ENCODE measurements at regions not wholly inside any gene's neighbourhood (a gene's known extent, or its start where the extent isn't known, plus 50 kb on each side); places are given as distances from the start of the nearest gene placed in this dataset.
"Not testable (repeated sequence)": the region's sequence is repeated elsewhere in the genome, so short reads cannot be mapped to it uniquely, and the experiment has no call there.

- no peak for DNase-seq
Measured at GRCh38 chr14:46147452-46147851, 504.1 kb downstream of the RPL10L start.

DNA sequence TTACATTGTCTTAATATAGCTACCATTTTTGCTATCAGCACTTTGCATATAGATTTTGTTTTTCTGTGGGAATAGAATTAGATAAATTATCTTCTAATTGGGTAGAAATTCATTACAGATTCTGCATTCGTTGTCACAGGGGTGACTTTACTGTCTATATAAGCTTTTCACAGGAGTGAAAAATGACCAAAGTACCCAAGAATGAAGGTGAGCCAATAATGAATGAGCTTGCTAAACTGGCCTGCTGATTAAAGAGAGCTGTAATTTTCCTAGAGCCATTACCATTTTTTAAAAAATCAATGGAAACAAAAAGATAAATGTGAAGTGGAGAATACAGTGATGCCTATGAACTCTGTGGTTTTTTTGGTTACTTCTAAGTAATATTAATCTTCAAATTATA, 504.6 kb downstream of the RPL10L start:
- DNase-seq = no peak

DNA sequence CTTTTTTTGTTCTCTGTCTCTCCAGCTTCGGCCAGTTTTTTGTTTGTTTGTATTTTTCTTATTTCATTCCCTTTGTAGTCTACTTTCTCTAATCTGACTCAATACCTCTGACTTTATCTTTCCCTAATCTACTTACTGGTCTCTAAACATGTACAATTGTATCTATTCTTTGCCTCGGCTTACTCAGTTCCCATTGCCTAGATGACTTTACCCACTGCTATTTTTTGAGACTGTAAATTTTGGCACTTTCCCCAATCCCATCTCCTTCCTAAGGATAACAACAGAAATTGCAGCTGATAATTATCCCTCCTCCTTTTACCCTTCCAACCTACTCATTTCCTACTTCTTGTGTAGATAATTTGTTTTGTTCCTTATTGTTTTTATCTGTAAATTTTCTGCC, 511.1 kb downstream of the RPL10L start:
- DNase-seq = no peak

DNA sequence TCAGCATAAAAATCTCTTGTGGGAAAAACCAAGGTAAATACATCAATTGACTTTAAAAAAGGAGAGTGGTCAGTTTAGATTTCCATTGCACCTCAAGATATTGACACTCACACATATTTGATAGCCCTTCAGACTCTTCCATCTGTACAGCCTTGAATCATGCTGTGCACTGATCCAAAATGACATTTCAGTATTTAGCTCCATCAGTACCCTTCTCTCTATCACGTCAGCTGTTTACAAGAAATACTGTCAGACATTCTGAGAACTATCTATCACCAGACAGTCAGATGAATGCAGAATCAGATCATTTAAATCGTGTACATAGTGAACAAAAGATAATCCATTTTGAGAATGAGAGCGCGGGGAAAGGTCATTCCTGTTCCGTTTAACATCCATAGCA, 511.9 kb downstream of the RPL10L start:
- DNase-seq = no peak

GRCh38 chr14:46137786-46138185, 513.8 kb downstream of the RPL10L start:
- DNase-seq = no peak

DNA sequence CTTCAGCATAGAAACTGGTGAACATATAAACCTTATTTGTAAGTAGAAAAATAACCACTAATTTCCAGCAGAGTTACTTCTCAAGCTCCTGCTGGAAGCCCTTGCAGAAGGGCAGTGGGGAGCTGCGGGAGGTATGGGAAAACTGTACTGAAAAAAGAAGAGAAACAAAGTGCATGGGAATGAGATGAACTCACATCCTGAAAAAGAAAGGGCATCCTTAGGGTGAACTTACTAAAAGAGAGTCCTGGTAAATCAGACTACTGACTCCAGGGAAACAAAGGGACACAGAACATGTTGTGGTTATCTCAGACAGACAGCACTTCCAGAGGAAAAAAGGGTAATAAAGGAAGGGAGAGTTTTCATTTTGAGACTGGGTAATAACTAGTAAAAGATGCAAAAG, 515.1 kb downstream of the RPL10L start:
- no peak for DNase-seq

DNA sequence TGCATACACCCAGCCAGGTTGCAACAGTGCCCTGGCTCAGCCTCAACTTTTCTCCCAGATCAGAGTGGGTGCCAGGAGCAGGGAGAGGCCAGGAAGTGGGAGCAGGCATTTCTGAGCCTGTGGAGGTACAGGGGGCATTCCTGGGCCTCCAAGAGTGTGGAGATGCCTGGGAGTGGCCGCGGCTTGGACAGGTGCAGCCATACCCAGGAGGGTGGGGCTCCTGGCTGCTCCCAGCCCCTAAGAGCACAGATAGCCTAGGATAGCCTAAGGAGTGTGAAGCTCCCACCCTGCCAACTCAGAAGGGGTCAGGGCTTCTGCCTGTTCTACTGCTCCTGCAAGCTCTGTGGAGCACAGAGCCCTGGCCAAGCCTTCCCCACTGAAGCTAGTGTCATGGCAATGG, 543.4 kb downstream of the RPL10L start:
- DNase-seq = no peak

GRCh38 chr14:46100901-46101300, 550.7 kb downstream of the RPL10L start:
- DNase-seq = not testable (repeated sequence)

DNA sequence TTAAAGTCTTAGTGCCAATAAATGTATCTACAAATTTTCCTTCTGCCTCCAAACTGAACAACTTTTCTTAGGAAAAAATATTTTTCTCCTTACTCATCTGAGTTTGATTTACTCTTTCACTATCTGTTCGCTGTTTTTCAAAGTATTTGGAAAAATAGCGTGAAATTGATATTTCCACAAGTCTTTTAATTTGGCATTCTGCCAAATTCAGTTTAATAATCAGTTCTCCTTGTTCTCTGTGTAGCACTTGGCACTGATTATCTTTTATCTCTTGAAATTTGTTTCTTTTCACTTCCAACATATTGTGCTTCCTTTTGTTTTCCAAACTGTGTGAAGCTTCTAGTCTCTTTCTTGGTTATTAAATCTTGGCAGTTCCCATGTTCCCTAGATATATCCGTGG, 559.8 kb downstream of the RPL10L start:
- no peak for DNase-seq

- DNase-seq = no peak
Measured at GRCh38 chr14:46087604-46088003, 564.0 kb downstream of the RPL10L start.

GRCh38 chr14:46074061-46074460, 577.5 kb downstream of the RPL10L start:
- DNase-seq = no peak

DNA sequence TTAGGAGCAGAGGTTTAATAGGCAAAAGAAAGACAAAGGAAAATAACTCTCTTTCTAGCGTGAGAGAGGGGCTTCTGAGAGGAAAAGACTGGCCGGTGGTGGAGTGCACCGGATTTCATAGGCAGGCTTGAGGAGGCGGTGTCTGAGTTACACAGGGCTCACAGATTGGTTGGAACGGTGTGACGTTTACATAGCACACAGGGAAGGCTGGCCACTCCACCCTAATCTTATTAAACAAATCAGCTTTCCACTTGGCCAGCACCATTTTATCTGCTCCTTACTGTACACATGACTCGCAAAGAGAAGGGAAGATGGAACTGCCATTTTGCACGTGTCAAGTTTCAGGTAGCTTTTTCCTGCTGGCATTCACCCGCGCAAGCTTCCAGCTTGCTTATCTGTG, 587.7 kb downstream of the RPL10L start:
- no peak for DNase-seq

- DNase-seq = no peak
Measured at GRCh38 chr14:46058964-46059563, 592.5 kb downstream of the RPL10L start.

- DNase-seq = no peak
Measured at GRCh38 chr14:46057799-46058198, 593.8 kb downstream of the RPL10L start.

- DNase-seq = no peak
Measured at GRCh38 chr14:46054526-46054925, 597.1 kb downstream of the RPL10L start.

GRCh38 chr14:46053221-46053620, 598.4 kb downstream of the RPL10L start:
- no peak for DNase-seq

GRCh38 chr14:46051796-46052195, 599.8 kb downstream of the RPL10L start:
- no peak for DNase-seq

DNA sequence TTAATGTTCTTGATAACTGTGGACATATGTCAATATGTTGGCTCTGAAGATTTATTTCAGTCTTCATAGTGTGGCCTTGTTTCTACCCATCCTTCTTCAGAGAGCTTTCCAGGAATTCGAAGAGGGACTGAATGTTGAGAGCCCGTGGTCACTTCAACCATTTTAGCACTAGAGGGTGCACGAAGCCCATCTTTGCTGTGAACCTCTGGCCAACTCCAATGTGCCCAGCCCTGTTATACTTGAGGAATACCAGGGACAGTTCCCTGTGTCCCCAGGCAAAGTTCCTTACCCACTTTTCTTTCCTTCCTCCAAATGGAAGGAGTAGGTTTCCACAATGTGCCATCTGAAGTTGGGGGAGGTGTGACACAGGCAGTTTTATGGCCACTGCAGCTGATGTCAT, 603.5 kb downstream of the RPL10L start:
- no peak for DNase-seq

- no peak for DNase-seq
Measured at GRCh38 chr14:46036099-46036498, 615.5 kb downstream of the RPL10L start.

GRCh38 chr14:46034305-46034704, 617.3 kb downstream of the RPL10L start:
- DNase-seq = no peak

DNA sequence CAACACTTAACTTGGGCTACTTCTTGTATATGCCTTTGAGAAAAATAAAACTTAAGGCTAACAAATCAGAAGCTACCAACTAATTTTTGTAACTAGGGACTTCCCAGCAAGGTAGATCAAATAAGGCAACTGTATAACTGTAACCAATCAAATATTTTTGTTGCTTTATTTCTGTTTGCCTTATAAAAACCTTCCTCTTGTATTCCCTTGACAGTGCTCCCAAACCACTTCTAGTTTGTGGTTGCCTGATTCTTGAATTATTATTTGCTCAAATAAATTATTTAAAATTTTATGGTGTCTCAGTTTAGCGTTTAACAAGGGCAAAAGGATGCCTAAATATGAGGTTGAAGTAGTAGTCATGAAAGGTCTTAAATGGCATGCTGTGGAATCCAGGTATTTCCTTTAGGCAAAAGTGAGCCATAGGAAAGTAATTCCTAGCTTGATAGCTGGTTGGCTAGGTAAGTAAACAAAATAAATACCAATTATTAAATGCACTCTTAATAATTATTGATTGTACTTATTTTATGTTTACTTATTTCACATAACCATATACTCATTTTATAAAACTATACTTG, 632.6 kb downstream of the RPL10L start:
- DNase-seq = no peak

GRCh38 chr14:46008348-46008747, 643.2 kb downstream of the RPL10L start:
- no peak for DNase-seq

- no peak for DNase-seq
Measured at GRCh38 chr14:45998554-45998953, 653.0 kb downstream of the RPL10L start.

- DNase-seq = no peak
Measured at GRCh38 chr14:45990252-45990651, 661.3 kb downstream of the RPL10L start.

GRCh38 chr14:45976001-45976400, 675.6 kb downstream of the RPL10L start:
- no peak for DNase-seq
